Left renal pelvis (tissue), 4 donors: ENCODE measurements at regions not wholly inside any gene's neighbourhood (a gene's known extent, or its start where the extent isn't known, plus 50 kb on each side); places are given as distances from the start of the nearest gene placed in this dataset.
"Not testable (repeated sequence)": the region's sequence is repeated elsewhere in the genome, so short reads cannot be mapped to it uniquely, and the experiment has no call there.

ENCODE experiments used
- DNase-seq, 4 donors: peaks; one replicate each; pipeline ENCODE4 v3.0.0-alpha.2; 2013; ENCODE audit warnings: low read depth in 4 of 4, low spot score in 3 of 4

DNA sequence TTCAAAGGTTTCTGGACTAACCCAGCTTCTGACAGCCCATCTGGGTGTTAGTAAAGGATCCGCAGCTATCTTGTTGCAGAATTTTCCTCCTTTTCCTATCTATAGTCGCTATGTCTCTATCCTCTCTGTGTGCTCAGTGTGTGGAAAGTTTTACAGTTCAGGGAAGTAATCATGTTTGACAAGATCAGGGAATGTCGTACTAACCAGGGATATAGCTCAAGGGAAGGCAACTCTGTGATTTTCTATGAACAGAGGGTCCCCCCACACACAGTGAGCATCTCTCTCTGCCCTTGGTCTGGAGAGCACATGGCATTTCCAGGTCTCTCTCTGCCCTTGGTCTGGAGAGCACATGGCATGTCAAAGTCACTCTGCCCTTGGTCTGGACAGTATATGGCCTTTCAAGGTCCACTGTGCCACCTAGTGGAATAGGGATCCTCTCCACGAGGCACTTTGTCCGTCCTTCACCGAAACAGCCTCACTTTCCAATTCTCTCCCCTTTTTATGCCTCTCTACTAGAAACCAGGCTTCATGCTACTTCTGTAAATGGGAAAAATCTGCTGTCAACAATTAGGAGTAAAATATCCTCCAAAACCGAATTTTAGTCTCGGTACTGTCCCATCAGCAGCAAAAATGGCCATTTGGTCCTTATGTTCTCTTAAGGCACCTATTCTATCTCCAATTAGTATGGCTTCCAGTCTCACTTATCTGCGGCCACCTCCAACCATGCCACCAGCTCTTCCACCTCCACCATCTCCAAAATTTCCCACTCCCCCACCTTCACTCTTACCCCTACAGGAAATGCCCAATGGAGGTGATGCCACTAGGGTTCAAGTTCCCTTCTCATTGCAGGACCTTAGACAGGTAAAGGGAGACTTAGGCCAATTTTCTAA lies 88.7 kb downstream of the IGLL5 start:
- no peak for DNase-seq

DNA sequence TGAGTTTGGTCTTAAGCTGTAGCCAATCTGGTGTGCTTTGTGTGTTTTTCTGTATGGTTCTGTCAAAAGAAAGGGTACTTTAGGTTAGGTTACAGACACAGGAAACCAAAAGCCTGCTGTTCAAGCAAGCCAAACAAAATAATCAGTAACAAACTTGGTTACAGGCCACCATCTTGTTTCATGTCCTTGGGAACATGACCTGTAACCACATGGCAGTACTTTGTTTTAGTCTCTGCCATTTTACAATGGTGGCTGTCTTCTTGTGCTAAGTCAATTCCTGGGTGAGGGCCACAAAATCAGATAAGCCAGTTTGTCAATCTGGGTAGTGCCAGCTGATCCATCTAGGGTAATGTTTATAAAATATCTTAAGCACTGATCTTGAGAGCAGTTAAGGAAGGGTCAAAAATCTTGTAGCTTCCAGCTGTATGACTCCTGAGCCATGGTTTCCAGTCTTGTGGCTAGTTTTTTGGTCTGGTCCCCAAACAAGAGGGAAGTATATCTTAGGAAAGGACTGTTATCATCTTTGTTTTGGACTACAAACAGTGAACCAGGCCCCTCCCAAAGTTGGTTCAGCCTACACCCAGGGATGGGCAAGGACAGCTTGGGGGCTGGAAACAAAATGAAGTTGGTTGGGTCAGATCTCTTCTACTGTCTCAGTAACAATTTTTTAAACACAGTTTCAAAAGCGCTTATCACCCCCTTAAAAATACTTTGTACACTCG lies 90.0 kb downstream of the IGLL5 start:
- DNase-seq = no peak

DNA sequence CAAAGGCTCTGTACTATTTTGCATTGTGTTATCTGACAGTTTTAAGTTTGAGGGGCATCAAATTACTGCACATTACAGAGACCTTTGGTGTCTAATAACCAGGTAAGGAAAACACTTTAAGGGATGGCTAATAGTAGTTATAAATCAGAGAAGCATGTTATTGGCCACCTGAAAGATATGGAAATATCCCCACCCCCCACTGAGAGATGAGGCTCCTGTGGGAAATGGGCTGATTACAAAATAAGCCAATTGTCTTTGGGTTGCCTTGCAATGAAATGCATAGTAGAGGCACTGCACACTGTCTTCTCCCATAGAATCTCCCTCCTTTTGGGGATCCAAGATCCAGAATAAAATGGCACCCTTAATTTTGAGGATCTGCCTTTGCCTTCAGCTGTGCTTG lies 91.0 kb downstream of the IGLL5 start:
- no peak for DNase-seq

DNA sequence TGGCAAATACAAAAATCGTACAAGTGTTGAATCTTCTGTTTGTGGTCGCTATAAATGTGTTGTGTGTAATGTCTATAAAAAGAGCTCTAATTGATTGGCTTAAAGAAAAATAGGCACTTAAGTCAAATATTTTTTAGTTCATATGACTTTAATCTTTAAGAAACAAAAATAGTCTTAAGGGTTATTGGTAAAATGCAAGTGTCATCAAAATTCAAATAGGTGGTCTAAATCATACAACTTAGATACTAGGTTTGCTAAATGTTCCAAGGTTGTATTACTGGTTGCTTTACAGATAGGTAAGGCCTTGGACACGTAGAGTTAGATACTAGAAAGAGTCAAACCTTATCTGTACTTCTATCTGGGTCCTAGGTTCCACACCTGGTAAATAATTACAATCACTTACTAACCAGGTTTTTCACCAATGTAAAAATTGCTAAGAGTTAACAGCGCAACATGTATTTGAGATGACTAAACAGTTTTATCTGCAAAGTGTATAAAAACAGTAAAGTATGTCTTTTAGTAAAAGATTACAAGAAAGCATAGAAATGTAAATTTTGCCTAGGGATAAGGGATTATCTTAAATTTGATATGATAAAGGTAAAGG lies 91.1 kb upstream of the GNAZ start:
- DNase-seq = no peak

DNA sequence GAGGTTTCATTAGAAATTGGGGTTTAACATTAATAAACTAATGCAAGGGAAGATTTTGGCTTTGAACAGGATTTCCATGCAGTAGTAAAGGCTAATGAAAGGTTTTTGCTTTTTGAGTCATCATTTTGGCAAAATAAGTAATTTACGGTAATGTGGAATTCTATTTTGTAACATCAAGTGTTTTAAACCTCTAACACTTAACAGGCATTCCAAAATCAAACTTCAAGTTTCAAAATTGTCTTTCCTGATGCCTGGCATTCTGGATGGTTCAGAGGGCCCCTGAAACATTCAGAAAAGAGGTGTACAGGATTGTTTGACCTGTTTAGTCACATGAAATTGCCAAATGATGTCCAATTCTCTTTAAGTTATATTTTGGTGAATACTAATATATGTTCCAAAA lies 90.4 kb upstream of the GNAZ start:
- DNase-seq = no peak

DNA sequence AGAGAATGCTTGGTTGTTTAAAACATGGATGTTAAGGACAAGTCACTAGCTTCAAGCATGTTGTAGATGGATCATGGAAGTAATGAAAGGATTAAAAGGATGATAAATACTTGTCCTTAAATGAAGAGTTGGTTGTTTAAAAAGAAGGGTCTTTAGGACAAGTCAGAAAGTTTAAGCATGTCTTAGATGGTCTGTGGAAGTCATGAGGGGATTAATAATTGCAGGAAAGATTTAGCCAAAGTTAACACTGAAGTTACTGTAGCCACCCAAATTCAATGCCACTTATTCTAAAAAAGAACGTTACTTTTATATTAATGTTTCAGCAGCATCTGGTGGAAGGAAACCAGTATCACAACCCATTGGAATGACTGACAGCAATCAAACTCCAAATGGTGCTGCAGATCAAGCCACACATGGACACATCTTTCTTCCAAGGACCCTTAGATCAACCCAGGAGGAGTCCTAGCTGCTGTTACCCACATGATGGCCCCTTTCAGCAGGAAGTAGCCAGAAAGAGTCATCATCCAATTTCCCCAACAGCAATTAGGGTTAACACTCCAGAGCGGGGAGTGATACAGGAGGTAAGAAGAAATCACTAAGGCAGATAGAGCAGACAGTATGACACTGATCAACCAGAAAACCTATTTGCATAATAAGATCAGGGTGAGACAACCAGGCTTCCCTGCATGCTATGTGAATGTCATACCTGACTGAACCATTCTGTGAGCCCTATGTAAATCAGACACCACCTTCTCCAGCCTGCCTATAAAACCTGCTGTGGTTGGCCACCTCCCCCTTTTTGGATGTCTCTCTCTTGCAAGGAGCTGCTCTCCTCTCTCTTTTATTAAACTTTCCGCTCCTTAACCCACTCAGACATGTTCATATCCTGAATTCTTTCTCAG lies 88.4 kb upstream of the GNAZ start:
- DNase-seq = no peak

DNA sequence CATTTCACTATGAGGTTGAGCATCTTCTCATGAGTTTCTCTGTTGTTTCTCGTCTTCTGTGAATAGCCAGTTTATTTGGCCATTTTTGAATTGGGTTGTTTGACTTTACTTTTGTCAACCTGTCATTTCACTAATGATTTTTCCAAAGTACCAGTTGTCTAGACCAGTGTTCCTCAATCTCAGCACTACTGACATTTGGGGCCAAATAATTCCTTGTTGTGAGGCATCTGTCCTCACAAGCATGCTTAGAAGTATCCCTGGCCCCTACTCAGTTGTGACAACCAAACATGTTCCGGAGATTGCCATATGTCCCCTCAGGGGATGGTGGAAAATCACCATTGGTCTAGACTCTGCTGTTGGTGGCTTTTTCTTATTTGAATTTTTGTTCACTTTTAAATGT lies 87.7 kb upstream of the GNAZ start:
- DNase-seq = no peak

DNA sequence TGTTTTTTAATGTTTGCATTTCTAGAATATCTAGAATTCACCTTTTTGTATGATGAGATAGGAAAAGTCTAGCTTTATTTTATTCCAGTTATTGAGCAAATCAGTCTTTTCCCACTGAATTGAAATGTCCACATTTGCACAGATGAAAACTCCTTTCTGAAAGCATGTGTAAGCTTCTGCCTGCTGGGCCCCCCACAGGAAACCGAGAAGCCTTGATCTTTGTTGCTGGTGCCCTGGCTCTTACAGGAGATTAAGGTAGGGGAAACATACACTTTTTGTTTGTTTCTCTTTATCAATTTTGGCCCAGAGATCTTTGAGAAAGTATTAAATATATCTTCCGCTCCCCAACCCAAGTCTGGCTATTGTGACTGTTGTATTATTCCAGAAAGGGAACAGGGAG lies 87.2 kb upstream of the GNAZ start:
- no peak for DNase-seq

DNA sequence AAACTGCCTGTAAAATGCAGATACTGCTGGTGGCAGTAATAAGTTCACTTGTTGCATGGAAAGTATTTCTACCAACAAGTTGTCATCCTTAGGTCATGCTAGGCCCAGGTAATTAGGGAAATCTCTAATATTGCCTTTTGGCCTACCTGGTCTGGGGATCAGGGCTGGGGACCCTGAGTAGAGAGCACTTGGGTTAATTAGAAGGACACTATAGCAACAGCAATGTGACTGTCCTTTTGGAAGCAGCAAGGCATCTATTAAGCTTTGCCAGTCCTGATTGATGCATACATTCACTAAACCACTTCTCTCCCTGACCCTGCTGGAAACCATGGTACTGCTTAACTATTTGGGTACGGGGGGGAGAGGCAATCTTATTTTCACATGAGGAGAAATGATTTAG lies 86.5 kb upstream of the GNAZ start:
- DNase-seq = no peak

DNA sequence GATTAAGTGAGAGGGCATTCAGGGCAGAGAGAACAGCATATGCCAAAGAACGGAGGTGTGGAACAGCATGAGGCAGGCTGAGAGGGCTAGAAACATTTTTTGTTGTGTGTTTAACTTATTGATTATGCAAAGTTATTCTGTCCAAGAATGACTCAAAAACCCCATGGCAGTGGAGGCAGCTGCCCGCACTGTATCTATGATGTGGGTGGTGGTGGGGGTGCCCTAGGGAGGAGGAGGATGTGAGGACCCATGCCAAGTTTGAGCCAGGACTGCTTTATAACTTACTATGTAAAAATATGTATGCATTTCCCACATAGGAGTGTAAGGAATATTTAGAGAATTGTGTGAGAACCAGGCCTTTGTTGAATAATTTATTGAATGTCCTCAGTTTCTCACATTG lies 85.4 kb upstream of the GNAZ start:
- DNase-seq = no peak

DNA sequence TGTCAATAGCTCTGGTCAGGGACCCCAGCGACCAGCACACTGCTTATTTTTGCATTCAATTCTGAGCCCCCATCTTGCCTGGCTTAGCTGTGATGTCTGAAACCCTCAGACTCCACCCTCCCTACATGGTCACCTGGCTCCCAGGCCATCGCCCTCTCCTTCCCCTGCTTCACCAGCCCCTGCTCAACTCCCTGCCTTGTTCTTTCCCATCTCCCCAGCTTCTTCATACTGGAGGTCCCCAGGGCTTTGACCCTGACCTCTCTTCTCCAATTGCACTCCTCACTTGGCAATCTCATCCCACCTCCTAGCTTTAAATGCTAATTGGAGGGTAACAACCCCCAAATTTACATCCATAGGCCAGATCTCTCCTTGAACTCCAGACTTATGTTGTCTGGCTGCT lies 84.3 kb upstream of the GNAZ start:
- no peak for DNase-seq

DNA sequence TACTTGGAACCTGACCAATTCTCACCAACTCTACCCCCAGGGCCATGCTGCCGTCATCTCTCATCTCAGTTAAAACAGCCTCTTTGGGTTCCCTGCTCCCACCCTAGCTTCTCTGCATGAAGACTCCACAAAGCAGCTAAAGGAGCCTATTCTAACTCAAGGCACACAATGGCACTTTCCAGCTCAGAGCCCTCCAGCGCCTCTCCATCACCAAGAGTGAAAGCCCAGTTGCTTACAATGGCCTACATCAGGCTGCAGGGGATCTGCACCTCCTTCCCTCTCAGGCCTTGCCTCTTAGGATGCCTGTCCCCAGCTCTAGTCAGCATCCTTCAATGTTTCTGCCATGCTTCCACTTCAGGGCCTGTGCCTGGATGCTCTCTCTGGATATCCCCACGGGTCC lies 83.7 kb upstream of the GNAZ start:
- DNase-seq = no peak

DNA sequence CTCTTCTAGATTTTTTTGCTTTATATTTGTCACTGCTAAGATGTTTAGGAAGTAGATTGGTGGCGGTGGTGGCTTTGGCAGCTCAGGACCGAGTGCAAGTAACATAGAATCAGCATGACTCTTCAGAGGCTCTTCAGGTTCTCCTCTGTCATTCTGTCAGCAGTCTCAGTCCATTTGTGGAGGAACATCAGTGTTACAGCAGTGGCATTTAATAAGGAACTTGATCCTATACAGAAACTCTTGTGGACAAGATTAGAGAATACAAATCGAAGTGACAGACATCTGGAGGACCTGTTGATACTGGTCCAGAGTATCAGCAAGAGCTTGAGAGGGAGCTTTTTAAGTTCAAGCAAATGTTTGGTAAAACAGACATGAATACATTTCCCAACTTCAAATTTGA lies 82.2 kb upstream of the GNAZ start:
- DNase-seq = no peak

DNA sequence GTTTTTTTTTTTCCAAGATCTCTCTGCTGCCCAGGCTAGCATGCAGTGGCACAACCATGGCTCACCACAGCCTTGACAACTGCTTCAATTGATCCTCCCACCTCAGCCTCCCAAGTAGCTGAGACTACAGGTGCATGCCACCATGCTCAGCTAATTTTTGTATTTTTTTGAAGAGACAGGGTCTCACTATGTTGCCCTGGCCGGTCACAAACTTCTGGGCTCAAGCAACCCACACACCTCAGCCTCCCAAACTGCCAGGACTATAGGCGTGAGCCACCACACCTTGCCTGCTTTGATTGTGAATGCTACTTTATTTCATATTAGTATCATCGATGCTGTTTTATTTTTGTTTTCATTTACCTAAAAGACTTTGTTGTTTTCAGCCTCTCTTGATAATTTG lies 81.5 kb upstream of the GNAZ start:
- DNase-seq = no peak

DNA sequence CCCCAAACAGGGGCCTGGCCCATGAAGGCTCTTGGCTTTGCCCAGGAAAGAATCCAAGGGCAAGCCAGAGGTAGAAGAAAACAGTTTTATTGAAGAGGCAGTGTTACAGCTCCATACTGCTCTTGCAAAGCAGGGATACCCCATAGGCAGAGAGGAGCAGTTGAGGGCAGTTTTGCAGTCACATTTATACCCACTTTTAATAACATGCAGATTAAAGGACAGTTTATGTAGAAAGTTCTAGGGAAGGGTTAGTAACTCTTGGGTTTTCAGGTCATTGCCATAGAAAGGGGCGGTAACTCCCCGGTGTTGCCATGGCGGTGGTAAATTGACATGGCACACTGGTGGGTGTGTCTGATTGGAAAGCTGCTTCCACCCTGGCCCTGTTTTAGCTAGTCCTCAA lies 80.5 kb upstream of the GNAZ start:
- DNase-seq = no peak

DNA sequence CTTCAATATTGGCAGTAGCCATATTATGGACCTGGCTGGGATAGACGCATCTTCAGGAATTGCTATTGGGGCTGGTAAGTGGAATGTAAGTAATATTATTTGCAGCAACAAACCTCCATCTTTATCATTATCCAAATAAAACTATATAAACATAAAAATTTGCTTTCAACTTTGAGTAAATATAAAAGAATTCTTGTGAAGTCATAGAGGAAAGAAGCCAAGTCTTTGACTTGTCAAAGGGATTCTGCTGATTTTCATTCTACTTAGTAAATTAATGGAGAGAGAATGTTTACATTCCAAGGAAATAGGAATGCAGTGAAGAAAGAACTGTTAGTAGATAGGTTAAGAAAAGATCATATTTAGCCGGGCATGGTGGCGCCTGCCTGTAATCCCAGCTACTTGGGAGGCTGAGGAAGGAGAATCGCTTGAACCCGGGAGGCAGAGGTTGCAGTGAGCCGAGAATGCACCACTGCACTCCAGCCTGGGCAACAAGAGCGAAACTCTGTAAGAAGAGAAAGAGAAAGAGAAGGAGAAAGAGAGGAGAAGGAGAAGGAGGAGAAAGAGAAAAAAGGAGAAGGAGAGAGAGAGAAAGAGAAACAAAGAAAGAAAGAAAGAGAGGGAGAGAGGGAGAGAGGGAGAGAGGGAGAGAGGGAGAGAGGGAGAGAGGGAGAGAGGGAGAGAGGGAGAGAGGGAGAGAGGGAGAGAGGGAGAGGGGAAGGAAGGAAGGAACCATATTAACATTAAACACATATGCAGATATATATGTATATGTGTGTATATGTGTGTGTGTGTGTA lies 79.4 kb upstream of the GNAZ start:
- DNase-seq = not testable (repeated sequence)

DNA sequence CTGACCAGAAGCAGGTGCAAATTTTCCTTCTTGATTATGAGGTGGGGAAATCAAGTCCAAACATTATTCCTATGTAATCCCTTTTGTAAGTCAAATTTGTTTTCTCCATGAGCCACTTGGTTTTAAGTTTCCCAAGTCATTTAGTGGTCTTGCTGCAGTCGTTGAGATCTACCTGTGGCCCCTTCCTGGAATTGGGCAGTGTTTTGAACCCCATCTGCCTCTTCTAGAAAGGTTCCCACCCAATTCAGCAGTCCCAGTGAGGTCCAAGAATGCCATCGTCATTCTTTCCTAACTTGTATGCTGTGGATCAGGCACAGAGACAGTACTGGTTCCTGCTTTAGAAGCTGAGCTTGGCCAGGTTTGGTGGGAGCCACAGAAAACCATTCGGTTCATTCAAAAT lies 77.8 kb upstream of the GNAZ start:
- no peak for DNase-seq

DNA sequence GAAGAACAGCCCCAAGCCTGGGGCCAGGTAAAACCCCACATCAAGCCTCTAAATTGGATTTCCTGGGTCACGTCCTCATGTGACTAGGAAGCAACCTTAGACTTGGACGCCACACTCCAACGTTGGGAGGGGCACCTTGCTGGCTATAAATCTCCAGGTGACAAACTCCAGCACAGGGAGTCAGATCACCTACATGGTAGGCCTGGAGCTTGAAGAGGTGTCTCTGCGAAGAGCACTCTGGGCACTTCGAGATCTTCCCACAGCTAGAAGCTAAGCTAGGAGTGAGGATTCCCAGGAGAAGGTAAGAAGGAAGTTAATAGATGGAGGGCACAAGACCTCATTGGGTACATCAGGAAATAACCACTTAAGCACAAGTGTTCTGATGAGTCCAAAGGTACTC lies 77.1 kb upstream of the GNAZ start:
- no peak for DNase-seq

DNA sequence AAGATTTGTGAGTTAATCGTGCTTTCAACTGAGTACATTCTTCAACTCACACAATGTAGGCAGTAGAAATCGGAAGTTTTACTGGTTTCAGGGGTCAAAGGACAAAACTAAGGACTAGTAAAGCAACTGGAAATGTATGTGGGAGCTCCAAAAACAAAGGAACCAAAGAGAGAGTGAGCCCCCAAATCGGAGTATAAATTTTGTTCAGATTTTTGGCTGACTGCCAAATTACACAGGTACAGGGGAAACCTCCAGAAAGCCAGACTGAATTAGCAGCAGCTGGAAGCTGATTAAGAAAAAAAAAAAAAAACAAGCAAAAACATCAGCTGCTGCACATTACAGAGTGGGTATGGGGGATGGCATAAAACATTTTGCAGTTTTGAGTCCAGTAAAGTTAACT lies 75.2 kb upstream of the GNAZ start:
- DNase-seq = peak in 1 of 4 donors; percentile 21
